Muscle layer of duodenum (tissue), 2 donors: ENCODE measurements at regions not wholly inside any gene's neighbourhood (a gene's known extent, or its start where the extent isn't known, plus 50 kb on each side); places are given as distances from the start of the nearest gene placed in this dataset.
A peak's percentile ranks its signal among the peaks of the same experiment; 100 is the strongest.
"Not testable (repeated sequence)": the region's sequence is repeated elsewhere in the genome, so short reads cannot be mapped to it uniquely, and the experiment has no call there.

Experiments used
- H3K27ac ChIP-seq: one replicate; pipeline ENCODE4 v1.7.0; 2013; ENCODE audit warnings: mild to moderate bottlenecking, low read length
- H3K27me3 ChIP-seq: one replicate; pipeline ENCODE4 v1.7.0; 2013; ENCODE audit warnings: low read depth, mild to moderate bottlenecking, control low read depth, low read length
- H3K36me3 ChIP-seq, 2 donors: one replicate each; pipeline ENCODE4 v1.7.0; 2013; ENCODE audit warnings: low read length in 2 of 2, control low read depth in 1 of 2, mild to moderate bottlenecking in 1 of 2; ENCODE audit not compliant: insufficient read depth in 2 of 2, control insufficient read depth in 1 of 2
- H3K4me1 ChIP-seq, 2 donors: one replicate each; pipeline ENCODE4 v1.7.0; 2013; ENCODE audit warnings: low read length in 2 of 2, mild to moderate bottlenecking in 2 of 2, control low read depth in 1 of 2, moderate library complexity in 1 of 2; ENCODE audit not compliant: insufficient read depth in 2 of 2, control insufficient read depth in 1 of 2
- H3K4me3 ChIP-seq, 2 donors: one replicate each; pipeline ENCODE4 v1.7.0; 2013; ENCODE audit warnings: low read length in 2 of 2, low read depth in 1 of 2, mild to moderate bottlenecking in 1 of 2
- H3K9me3 ChIP-seq, 2 donors: one replicate each; pipeline ENCODE4 v1.7.0; 2013; ENCODE audit warnings: low read length in 2 of 2, control low read depth in 1 of 2, mild to moderate bottlenecking in 1 of 2; ENCODE audit not compliant: control insufficient read depth in 1 of 2
- donor health status: healthy.

DNA sequence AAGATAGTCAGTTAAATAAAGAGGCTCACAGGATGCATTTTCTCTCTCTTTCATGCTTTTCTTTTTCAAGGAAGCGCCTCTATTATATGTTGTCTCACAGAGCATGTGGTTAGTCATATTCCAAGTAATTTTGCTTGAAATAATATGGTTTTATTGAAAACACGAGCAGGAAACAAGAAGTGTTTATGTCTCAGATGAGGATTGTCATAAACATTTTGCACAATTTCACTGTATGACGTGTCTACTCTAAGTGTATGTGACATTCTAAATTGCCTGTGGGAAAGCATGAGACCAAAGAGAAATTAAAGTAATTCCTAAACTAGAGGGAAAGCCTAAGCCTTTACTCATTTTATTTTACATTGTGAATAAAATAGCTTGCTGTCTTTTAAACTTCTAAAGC, 818.6 kb downstream of the EPHA3 start:
- no peaks in the 10 kb centered on the region for H3K4me1 ChIP-seq
- H3K27ac ChIP-seq: no peak overlapping the region

DNA sequence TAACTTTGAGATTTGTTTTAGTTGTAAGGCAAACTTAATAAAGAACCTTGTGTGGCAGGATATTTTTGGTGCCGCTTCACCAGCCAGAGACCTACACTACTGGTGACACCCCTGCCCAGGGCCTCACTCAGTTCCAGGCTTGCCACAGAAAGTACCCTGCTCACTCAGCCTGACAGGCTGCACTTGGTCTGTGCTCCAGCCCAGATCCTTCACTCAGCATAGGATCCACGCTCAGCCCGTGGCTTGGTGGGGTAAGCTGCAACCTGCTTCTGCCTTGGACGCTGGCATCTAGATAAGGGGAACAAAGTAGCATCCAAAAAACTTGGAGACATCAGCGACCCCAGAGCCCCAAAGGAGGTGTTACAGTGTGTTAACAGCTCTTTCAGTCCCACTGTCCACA, 825.5 kb downstream of the EPHA3 start:
- Histone ChIP-seq H3K36me3 (no peaks in the 10 kb centered on the region), H3K4me3 (no peak overlapping the region), H3K27ac (no peak overlapping the region), H3K4me1 (no peaks in the 10 kb centered on the region), H3K27me3 (no peaks in the 10 kb centered on the region), H3K9me3 (no peaks in the 10 kb centered on the region)

More for the DNA sequence above, 818.6 kb downstream of the EPHA3 start:
- no peaks in the 10 kb centered on the region for H3K9me3 ChIP-seq
- H3K36me3 ChIP-seq: no peaks in the 10 kb centered on the region
- H3K4me3 ChIP-seq: no peak overlapping the region
- no peaks in the 10 kb centered on the region for H3K27me3 ChIP-seq

DNA sequence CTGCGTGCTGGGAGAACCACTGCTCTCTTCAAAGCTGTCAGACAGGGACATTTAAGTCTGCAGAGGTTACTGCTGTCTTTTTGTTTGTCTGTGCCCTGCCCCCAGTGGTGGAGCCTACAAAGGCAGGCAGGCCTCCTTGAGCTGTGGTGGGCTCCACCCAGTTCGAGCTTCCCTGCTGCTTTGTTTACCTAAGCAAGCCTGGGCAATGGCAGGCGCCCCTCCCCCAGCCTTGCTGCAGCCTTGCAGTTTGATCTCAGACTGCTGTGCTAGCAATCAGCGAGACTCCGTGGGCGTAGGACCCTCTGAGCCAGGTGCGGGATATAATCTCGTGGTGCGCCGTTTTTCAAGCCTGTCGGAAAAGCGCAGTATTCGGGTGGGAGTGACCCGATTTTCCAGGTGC, 837.0 kb downstream of the EPHA3 start:
- not testable (repeated sequence) for H3K4me1 ChIP-seq, H3K27me3 ChIP-seq, H3K9me3 ChIP-seq, H3K4me3 ChIP-seq, H3K27ac ChIP-seq, H3K36me3 ChIP-seq

DNA sequence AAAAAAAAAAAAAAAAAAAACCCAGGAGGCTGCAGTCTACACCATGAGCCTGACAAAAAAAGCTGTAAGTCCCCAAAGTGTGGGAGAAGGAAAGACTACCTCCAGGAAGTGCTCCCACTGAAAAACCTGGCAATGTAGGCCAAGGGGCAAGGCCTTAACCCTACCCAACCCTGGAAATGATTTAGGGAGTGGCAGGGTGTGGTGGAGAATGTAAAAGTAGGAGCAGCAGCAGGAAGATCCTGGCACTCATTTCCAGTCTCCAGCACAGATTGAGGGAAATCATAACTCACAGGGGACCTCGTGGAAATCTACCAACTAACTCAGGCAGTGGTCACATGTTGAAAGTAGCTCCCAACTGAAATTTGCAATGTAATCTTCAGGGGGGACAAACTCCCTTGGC, 839.5 kb downstream of the EPHA3 start:
- Histone ChIP-seq H3K36me3 (no peaks in the 10 kb centered on the region), H3K4me1 (peaks cover 0 to 6% of the 10 kb centered on the region in 2 donors), H3K4me3 (no peak overlapping the region), H3K27me3 (no peaks in the 10 kb centered on the region), H3K9me3 (no peaks in the 10 kb centered on the region), H3K27ac (peak overlapping the region; percentile 58)

DNA sequence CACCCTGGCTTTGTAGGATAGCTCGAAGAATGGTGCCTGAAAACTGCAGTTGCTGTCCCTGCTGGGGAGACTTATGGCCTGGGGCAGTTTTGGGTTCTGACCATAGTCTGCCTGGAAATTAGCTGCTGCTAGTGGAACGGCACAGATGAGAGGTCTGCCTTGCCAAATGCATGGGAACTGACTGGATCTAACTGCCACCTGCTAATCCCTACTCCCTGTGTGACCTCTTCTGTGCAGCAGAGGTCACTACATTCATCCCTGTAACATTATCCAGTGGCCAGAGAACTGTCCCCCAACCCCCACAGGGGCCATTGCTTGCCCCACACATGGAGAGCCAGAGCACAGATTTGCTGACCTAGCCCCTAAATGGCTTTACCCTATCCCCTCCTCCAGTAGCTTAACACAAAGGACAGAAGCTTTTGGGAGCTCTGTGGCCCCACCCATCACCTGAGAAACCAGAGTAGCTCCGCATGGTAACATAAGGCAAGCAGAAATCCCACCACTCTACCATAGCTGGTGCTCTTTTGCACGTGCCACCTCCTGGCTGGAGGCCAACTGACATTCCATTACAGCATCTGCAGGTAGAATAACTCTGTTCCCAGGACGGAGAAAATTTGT, 840.0 kb downstream of the EPHA3 start:
- Histone ChIP-seq H3K36me3 (no peaks in the 10 kb centered on the region), H3K27ac (peak overlapping the region; percentile 58), H3K27me3 (no peaks in the 10 kb centered on the region), H3K9me3 (no peaks in the 10 kb centered on the region), H3K4me1 (peaks cover 0 to 6% of the 10 kb centered on the region in 2 donors), H3K4me3 (no peak overlapping the region)

DNA sequence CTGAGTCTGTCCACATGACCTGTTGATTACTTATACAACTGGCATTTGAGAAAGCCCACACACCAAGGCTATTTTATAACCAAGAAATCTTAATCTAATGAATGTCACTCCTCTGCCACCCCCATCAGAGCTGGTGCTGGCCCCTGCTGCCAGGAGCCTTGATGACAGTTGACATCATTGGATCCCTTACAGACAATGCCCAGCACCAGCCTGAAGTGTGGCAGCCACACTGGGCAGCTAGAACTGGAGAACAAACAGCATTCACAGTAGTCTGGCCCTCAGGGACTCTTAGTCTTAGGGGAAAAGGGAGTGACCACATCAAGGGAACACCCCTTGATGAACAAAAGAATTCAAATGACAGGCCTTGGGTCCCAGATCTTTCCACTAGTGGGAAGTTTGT, 840.6 kb downstream of the EPHA3 start:
- H3K9me3 ChIP-seq: no peaks in the 10 kb centered on the region
- H3K4me1 ChIP-seq: peaks cover 0 to 6% of the 10 kb centered on the region in 2 donors
- H3K36me3 ChIP-seq: no peaks in the 10 kb centered on the region
- no peak overlapping the region for H3K4me3 ChIP-seq
- H3K27me3 ChIP-seq: no peaks in the 10 kb centered on the region
- H3K27ac ChIP-seq: no peak overlapping the region

DNA sequence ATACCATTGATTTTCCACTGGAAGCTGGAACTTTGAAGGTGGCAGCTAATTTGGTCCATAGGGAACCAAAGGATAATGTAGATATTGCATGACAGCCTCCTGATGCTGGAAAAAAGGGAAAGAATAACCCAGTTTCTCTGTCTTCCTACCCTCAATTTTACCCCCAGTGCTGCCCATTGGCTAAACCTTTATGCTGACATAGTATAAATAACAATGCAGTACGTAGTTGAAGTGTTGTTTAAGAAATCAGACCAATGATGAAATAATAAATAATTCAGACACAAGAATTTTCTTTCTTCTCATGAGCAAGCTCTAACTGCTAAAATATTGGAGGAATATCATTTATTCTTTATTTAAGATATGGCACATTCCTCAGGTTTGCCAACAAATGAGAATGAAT, 843.4 kb downstream of the EPHA3 start:
- H3K9me3 ChIP-seq: no peaks in the 10 kb centered on the region
- H3K4me3 ChIP-seq: no peak overlapping the region
- H3K27ac ChIP-seq: no peak overlapping the region
- H3K27me3 ChIP-seq: no peaks in the 10 kb centered on the region
- H3K4me1 ChIP-seq: peaks cover 0 to 6% of the 10 kb centered on the region in 2 donors
- H3K36me3 ChIP-seq: no peaks in the 10 kb centered on the region

DNA sequence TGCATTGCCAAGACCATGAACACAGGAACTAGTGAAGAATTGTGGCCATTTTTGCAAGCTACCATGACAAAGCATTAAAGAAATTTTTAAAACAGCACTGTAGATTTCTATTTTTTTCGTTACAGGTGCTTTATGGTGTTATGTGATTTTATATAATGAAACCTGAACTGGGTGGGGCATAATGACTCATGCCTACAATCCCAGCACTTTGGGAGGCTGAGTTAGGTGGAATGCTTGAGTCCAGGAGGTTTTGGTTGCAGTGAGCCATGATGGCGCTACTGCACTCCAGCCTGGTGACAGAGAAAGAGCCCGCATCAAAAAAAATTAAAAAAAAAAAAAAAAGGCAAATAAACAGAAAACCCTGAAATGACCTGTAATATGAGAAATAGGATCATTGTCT, 846.7 kb downstream of the EPHA3 start:
- H3K36me3 ChIP-seq: no peaks in the 10 kb centered on the region
- H3K4me1 ChIP-seq: no peaks in the 10 kb centered on the region
- H3K27me3 ChIP-seq: no peaks in the 10 kb centered on the region
- no peaks in the 10 kb centered on the region for H3K9me3 ChIP-seq
- no peak overlapping the region for H3K27ac ChIP-seq
- H3K4me3 ChIP-seq: no peak overlapping the region

DNA sequence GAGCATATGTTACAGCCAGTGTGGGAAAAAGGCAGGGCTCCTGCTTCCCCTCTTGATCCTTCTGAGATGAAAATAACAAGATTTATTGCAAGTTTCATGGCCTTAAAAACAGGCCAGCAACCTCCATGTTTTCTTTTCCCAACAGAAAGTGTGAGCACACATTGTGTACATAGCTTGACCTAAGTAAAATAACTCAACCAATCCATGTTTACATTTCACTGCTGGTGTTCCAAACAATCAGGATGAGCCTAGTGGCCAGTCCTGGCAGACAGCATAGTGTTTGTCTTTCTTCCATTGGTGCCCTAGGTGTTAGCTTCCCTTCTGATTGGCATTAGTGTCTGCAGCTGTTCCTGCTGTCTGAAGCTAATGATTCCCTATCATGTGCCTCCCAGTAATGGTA, 847.7 kb downstream of the EPHA3 start:
- no peak overlapping the region for H3K4me3 ChIP-seq
- no peaks in the 10 kb centered on the region for H3K36me3 ChIP-seq
- H3K4me1 ChIP-seq: no peaks in the 10 kb centered on the region
- no peak overlapping the region for H3K27ac ChIP-seq
- no peaks in the 10 kb centered on the region for H3K9me3 ChIP-seq
- no peaks in the 10 kb centered on the region for H3K27me3 ChIP-seq

DNA sequence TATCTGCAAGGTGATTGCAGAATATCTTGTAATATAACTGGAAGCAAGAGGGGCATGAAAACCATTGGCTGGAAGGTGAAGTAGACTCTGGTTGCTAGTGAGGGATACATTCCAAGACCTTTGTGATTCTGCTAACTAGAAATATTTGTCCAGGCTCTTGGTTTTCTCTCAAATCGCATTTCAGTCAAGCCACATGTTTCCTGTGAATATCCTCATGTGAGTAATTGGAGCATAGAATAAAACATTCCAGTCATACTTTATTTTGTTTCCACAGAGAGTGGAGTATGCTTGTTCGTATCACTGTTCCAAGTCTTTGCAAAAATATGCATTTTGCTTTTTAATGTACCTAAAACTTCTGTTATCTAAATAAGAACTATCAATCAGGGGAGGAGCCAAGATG, 850.0 kb downstream of the EPHA3 start:
- Histone ChIP-seq H3K36me3 (no peaks in the 10 kb centered on the region), H3K4me1 (no peaks in the 10 kb centered on the region), H3K27ac (no peak overlapping the region), H3K4me3 (no peak overlapping the region), H3K27me3 (no peaks in the 10 kb centered on the region), H3K9me3 (no peaks in the 10 kb centered on the region)

DNA sequence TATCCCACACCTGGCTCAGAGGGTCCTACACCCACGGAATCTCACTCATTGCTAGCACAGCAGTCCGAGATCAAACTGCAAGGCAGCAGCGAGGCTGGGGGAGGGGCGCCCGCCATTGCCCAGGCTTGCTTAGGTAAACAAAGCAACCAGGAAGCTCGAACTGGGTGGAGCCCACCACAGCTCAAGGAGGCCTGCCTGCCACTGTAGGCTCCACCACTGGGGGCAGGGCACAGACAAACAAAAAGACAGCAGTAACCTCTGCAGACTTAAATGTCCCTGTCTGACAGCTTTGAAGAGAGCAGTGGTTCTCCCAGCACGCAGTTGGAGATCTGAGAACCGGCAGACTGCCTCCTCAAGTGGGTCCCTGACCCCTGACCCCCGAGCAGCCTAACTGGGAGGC, 850.7 kb downstream of the EPHA3 start:
- not testable (repeated sequence) for H3K4me1 ChIP-seq, H3K27me3 ChIP-seq

DNA sequence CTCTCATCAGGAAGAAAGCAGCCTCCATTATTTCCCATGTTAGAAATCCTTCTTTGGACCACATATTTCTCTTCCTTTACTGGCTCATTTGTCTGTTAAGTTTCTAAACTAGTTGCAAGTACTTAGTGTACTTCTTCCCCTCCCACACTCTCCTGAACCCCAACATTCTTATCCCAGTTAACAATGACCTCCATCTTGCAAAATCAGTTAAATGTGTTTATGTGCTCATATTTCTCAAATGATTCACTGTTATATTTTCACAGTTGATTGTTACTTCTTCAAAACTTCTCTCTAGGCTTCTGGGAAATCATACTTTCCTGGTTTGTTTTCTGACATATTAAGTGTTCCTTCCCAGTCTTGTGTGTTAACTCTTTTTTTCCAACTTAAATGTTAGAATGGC, 856.9 kb downstream of the EPHA3 start:
- Histone ChIP-seq H3K27me3 (no peaks in the 10 kb centered on the region), H3K36me3 (no peaks in the 10 kb centered on the region), H3K9me3 (no peaks in the 10 kb centered on the region), H3K4me1 (no peaks in the 10 kb centered on the region), H3K4me3 (no peak overlapping the region), H3K27ac (no peak overlapping the region)

More for the DNA sequence above, 850.7 kb downstream of the EPHA3 start:
- not testable (repeated sequence) for H3K9me3 ChIP-seq, H3K36me3 ChIP-seq, H3K4me3 ChIP-seq, H3K27ac ChIP-seq
